HEK293T (cell line): ENCODE measurements at regions not wholly inside any gene's neighbourhood (a gene's known extent, or its start where the extent isn't known, plus 50 kb on each side); places are given as distances from the start of the nearest gene placed in this dataset.

Source experiments
- FOXA1 ChIP-seq: fragments of 450-650 bp; IDR thresholded peaks from 2 replicates; pipeline ENCODE4 v1.6.1; 2016; ENCODE audit warnings: mild to moderate bottlenecking
- FOXK2 ChIP-seq: fragments of 450-650 bp; IDR thresholded peaks from 2 replicates; pipeline ENCODE4 v1.6.1; 2016; ENCODE audit warnings: mild to moderate bottlenecking
- FOXM1 ChIP-seq: fragments of 450-650 bp; IDR thresholded peaks from 2 replicates; pipeline ENCODE4 v1.6.1; 2017; ENCODE audit warnings: mild to moderate bottlenecking, borderline replicate concordance
- L3MBTL2 ChIP-seq: fragments of 450-650 bp; conservative IDR thresholded peaks from 2 replicates; pipeline ENCODE4 v1.6.1; 2016; ENCODE audit warnings: mild to moderate bottlenecking
- LEF1 ChIP-seq: fragments of 450-650 bp; IDR thresholded peaks from 2 replicates; pipeline ENCODE4 v1.6.1; 2017; ENCODE audit warnings: mild to moderate bottlenecking, borderline replicate concordance
- PKNOX1 ChIP-seq: fragments of 450-650 bp; IDR thresholded peaks from 2 replicates; pipeline ENCODE4 v1.6.1; 2016
- SP1 ChIP-seq: fragments of 450-650 bp; IDR thresholded peaks from 2 replicates; pipeline ENCODE4 v1.6.1; 2017

GRCh38 chr7:36023033-36023560 lies 130.0 kb upstream of the EEPD1 start:
- TF ChIP-seq PKNOX1 (no peak), LEF1 (no peak), FOXA1 (no peak), FOXM1 (no peak), SP1 (no peak), FOXK2 (no peak), L3MBTL2 (no peak)
